22Rv1 (cell line): ENCODE measurements at regions not wholly inside any gene's neighbourhood (a gene's known extent, or its start where the extent isn't known, plus 50 kb on each side); places are given as distances from the start of the nearest gene placed in this dataset.

Source experiments
- CTCF ChIP-seq: fragments of 450-650 bp; IDR thresholded peaks from 2 replicates; pipeline ENCODE4 v1.5.1; 2017; ENCODE audit warnings: mild to moderate bottlenecking
- ZFX ChIP-seq: fragments of 450-650 bp; IDR thresholded peaks from 2 replicates; pipeline ENCODE4 v1.6.1; 2017; ENCODE audit warnings: antibody characterized with exemption, borderline replicate concordance

DNA sequence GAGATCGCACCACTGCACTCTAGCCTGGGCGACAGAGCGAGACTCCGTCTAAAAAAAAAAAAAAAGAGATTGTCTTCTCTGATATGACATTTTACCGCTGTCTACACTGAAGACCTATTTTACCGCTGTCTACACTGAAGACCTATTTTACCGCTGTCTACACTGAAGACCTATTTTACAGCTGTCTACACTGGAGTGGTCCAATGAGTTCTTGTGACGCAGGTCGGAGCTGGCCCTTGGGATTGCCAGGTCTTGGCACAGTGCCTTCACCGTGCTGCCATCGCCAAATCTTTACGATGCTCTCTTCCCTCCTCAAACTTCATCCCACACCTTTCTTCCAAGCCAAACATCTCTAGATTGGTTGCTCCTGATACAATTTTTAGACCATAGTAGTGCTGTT, 183.1 kb upstream of the FAT1 start:
- no peak for TF ChIP-seq CTCF
- TF ChIP-seq ZFX, result no peak
